OCI-LY1 (cell line): ENCODE measurements at regions not wholly inside any gene's neighbourhood (a gene's known extent, or its start where the extent isn't known, plus 50 kb on each side); places are given as distances from the start of the nearest gene placed in this dataset.

ENCODE experiments used
- H2AFZ ChIP-seq: fragments of 200-600 bp; sonication (generic), shearing (Covaris generic); 2 replicates; pipeline ENCODE4 v1.6.0; 2014; ENCODE audit warnings: antibody characterized with exemption, mild to moderate bottlenecking, low read length
- H3F3A ChIP-seq: fragments of 200-600 bp; sonication (generic), shearing (Covaris generic); 2 replicates; pipeline ENCODE4 v1.6.0; 2014; ENCODE audit warnings: mild to moderate bottlenecking, antibody characterized with exemption, low read length, moderate library complexity; ENCODE audit not compliant: insufficient read depth
- H3K27ac ChIP-seq: fragments of 200-600 bp; sonication (generic); 2 replicates; pipeline ENCODE4 v1.5.1; 2014; ENCODE audit warnings: low read length, mixed run types, mild to moderate bottlenecking, low read depth; ENCODE audit not compliant: poor library complexity, severe bottlenecking
- H3K27me3 ChIP-seq: fragments of 200-600 bp; sonication (generic); 2 replicates; pipeline ENCODE4 v1.6.0; 2014; ENCODE audit warnings: antibody characterized with exemption, mild to moderate bottlenecking, low read length, moderate library complexity; ENCODE audit not compliant: insufficient read depth
- H3K36me3 ChIP-seq: fragments of 200-600 bp; sonication (generic); 2 replicates; pipeline ENCODE4 v1.6.1; 2014; ENCODE audit warnings: mild to moderate bottlenecking, antibody characterized with exemption, low read length, moderate library complexity, mixed read lengths; ENCODE audit not compliant: insufficient read depth
- H3K4me1 ChIP-seq: fragments of 200-600 bp; sonication (generic); 2 replicates; pipeline ENCODE4 v1.5.1; 2014; ENCODE audit warnings: mild to moderate bottlenecking, low read length, moderate library complexity; ENCODE audit not compliant: insufficient read depth, severe bottlenecking
- H3K4me2 ChIP-seq: fragments of 200-600 bp; sonication (generic), shearing (Covaris generic); 2 replicates; pipeline ENCODE4 v1.6.1; 2014; ENCODE audit warnings: low read length
- H3K4me3 ChIP-seq: fragments of 200-600 bp; sonication (generic); 2 replicates; pipeline ENCODE4 v1.5.1; 2014; ENCODE audit warnings: low read length, low read depth, mild to moderate bottlenecking, mixed read lengths; ENCODE audit not compliant: poor library complexity, severe bottlenecking
- H3K79me2 ChIP-seq: fragments of 200-600 bp; shearing (Covaris generic); 2 replicates; pipeline ENCODE4 v1.6.1; 2016; ENCODE audit warnings: mixed run types, low read length, mixed read lengths; ENCODE audit not compliant: insufficient read depth
- H3K9ac ChIP-seq: fragments of 200-600 bp; sonication (generic), shearing (Covaris generic); 2 replicates; pipeline ENCODE4 v1.6.1; 2014; ENCODE audit warnings: mild to moderate bottlenecking, low read length, mixed read lengths
- H3K9me2 ChIP-seq: fragments of 200-600 bp; sonication (generic), shearing (Covaris generic); 2 replicates; pipeline ENCODE4 v1.6.1; 2014; ENCODE audit warnings: low read depth, mild to moderate bottlenecking, low read length, mixed read lengths
- H3K9me3 ChIP-seq: fragments of 200-600 bp; shearing (Covaris generic); 2 replicates; pipeline ENCODE4 v1.6.1; 2014; ENCODE audit warnings: low read length, mixed read lengths
- H4K20me1 ChIP-seq: fragments of 200-600 bp; sonication (generic), shearing (Covaris generic); 2 replicates; pipeline ENCODE4 v1.6.0; 2016; ENCODE audit warnings: mild to moderate bottlenecking, low read length; ENCODE audit not compliant: insufficient read depth
- CTCF ChIP-seq: fragments of 200-600 bp; sonication (generic), shearing (Covaris generic); IDR thresholded peaks from 2 replicates; pipeline ENCODE4 v1.5.1; 2017; ENCODE audit warnings: mild to moderate bottlenecking, antibody characterized with exemption, low read length, moderate library complexity, mixed read lengths
- EZH2 ChIP-seq: fragments of 200-600 bp; sonication (generic), shearing (Covaris generic); IDR thresholded peaks from 2 replicates; pipeline ENCODE4 v1.8.0; 2017; ENCODE audit warnings: borderline replicate concordance, mixed run types, mild to moderate bottlenecking, antibody characterized with exemption, low read length, moderate library complexity, mixed read lengths

GRCh38 chr14:26870722-26871617 lies 273.1 kb upstream of the NOVA1 start:
- no peaks in the 10 kb centered on the region for H3K27me3 ChIP-seq
- H3K9ac ChIP-seq, result no peak overlapping the region
- H3K4me3 ChIP-seq, result no peak overlapping the region
- no peaks in the 10 kb centered on the region for H3K36me3 ChIP-seq
- no peak for TF ChIP-seq EZH2
- H2AFZ ChIP-seq, result no peak overlapping the region
- no peaks in the 10 kb centered on the region for H3K9me3 ChIP-seq
- no peaks in the 10 kb centered on the region for H3K9me2 ChIP-seq
- no peaks in the 10 kb centered on the region for H4K20me1 ChIP-seq
- H3K4me1 ChIP-seq, result no peaks in the 10 kb centered on the region
- H3K79me2 ChIP-seq, result no peaks in the 10 kb centered on the region
- H3F3A ChIP-seq, result no peaks in the 10 kb centered on the region
- H3K27ac ChIP-seq, result no peak overlapping the region
- H3K4me2 ChIP-seq, result no peak overlapping the region

- Histone ChIP-seq H3F3A (no peaks in the 10 kb centered on the region), H3K27ac (no peak overlapping the region), H3K36me3 (no peaks in the 10 kb centered on the region), H3K27me3 (no peaks in the 10 kb centered on the region), H3K9me2 (no peaks in the 10 kb centered on the region), H3K9ac (no peak overlapping the region), H3K9me3 (no peaks in the 10 kb centered on the region), H3K4me1 (no peaks in the 10 kb centered on the region), H3K79me2 (no peaks in the 10 kb centered on the region), H4K20me1 (no peaks in the 10 kb centered on the region), H3K4me2 (no peak overlapping the region), H3K4me3 (no peak overlapping the region), H2AFZ (no peak overlapping the region)
- TF ChIP-seq EZH2 (no peak), CTCF (no peak)
Observed at GRCh38 chr14:26872515-26873361, 274.9 kb upstream of the NOVA1 start.

GRCh38 chr14:26873362-26873960 lies 275.6 kb upstream of the NOVA1 start:
- H3F3A ChIP-seq, result no peaks in the 10 kb centered on the region
- H3K9me2 ChIP-seq, result no peaks in the 10 kb centered on the region
- no peak overlapping the region for H3K4me2 ChIP-seq
- H2AFZ ChIP-seq, result no peak overlapping the region
- no peaks in the 10 kb centered on the region for H3K27me3 ChIP-seq
- no peaks in the 10 kb centered on the region for H3K4me1 ChIP-seq
- H3K4me3 ChIP-seq, result no peak overlapping the region
- H3K36me3 ChIP-seq, result no peaks in the 10 kb centered on the region
- H3K9me3 ChIP-seq, result no peaks in the 10 kb centered on the region
- no peak overlapping the region for H3K27ac ChIP-seq
- H4K20me1 ChIP-seq, result no peaks in the 10 kb centered on the region
- H3K79me2 ChIP-seq, result no peaks in the 10 kb centered on the region
- H3K9ac ChIP-seq, result no peak overlapping the region
- TF ChIP-seq EZH2 (no peak), CTCF (no peak)
